ENCODE measurements at regions not wholly inside any gene's neighbourhood (a gene's known extent, or its start where the extent isn't known, plus 50 kb on each side); places are given as distances from the start of the nearest gene placed in this dataset.

- peak in 1 of 2 donors; percentile 46 for DNase-seq
These were observed 85.9 kb downstream of the ZNF281 start for GRCh38 chr1:200323856-200324400.

DNA sequence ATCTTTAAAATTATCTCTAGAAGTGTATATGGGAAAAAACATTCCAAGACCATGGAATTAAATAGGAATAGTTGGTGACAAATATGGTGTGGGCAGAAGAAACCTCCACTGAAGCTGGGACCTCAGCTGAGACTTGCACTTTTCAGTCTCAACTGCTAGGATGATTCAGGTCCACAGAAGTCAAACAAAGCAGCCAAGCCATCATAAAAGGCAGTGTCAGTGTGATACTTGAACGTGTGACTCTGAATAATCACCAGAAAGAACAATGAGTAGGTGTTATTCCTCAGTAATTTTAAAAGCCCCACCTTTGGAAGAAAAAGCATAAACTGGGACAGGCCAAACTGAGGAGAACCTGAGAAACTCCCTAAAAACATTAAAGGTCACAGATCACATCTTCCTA is 90.7 kb downstream of the ZNF281 start:
- H3K27me3 ChIP-seq, result no peaks in the 10 kb centered on the region
- TF ChIP-seq EP300 (IDR thresholded peaks at IDR 0.05) (no peak), POLR2AphosphoS5 (IDR thresholded peaks at IDR 0.05) (no peak), CTCF (IDR thresholded peaks at IDR 0.05) (no peak), POLR2A (IDR thresholded peaks at IDR 0.05) (no peak)
- no peak for DNase-seq
- peaks cover 0 to 3% (median 0%) of the 10 kb centered on the region in 4 donors for H3K9me3 ChIP-seq
- no peak overlapping the region for H3K4me3 ChIP-seq
- H3K27ac ChIP-seq, result no peak overlapping the region
- no peaks in the 10 kb centered on the region for H3K36me3 ChIP-seq
- WGBS, 2 donors, result 73 to 77% methylated on average over 1 of the region's 1 CpG
- no peak for ATAC-seq (ENCODE audit: low FRiP score in 2 of 2)
- H3K4me1 ChIP-seq, result no peaks in the 10 kb centered on the region

More at GRCh38 chr1:200323856-200324400, 85.9 kb downstream of the ZNF281 start:
- H3K27ac ChIP-seq, result peak overlapping the region in 1 of 4 donors; percentile 52
- peak in 1 of 2 donors; percentile 9 for TF ChIP-seq POLR2AphosphoS5 (IDR thresholded peaks at IDR 0.05)
- no peak for TF ChIP-seq CTCF (IDR thresholded peaks at IDR 0.05)
- TF ChIP-seq POLR2A (IDR thresholded peaks at IDR 0.05), result no peak
- TF ChIP-seq EP300 (IDR thresholded peaks at IDR 0.05), result peak in 1 of 4 donors; percentile 1
- peak; percentile 44 to 78 for ATAC-seq (ENCODE audit: low FRiP score in 2 of 2)
- H3K9me3 ChIP-seq, result peaks cover 0 to 7% (median 0%) of the 10 kb centered on the region in 4 donors
- 37 to 65% methylated on average over 2 of the region's 2 CpGs for WGBS, 2 donors
- no peaks in the 10 kb centered on the region for H3K4me1 ChIP-seq
- H3K4me3 ChIP-seq, result no peak overlapping the region
- H3K27me3 ChIP-seq, result no peaks in the 10 kb centered on the region
- H3K36me3 ChIP-seq, result no peaks in the 10 kb centered on the region

DNA sequence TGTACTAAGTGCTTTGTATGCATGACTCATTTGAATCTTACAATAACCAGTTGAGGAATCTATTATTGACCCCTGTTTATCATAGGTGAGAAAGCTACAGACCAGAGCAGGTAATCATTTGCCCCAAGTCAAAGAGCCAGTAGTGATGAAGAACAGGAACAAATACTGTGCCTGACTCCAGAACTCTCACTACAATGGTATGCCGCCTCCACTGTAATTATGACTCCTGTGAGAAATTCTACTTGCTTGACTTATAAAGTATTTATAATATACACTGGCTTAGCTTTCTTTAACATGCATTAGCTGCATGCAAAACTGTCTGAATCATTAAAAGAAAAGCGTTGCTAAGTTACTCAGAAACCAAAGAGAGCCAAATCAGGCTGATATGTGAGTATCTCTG is 92.6 kb downstream of the ZNF281 start:
- H3K4me1 ChIP-seq, result no peaks in the 10 kb centered on the region
- DNase-seq (no peak), ATAC-seq (ENCODE audit: low FRiP score in 2 of 2) (no peak)
- no peaks in the 10 kb centered on the region for H3K9me3 ChIP-seq
- WGBS, 2 donors, result 95% methylated on average over 2 of the region's 2 CpGs
- no peaks in the 10 kb centered on the region for H3K36me3 ChIP-seq
- no peak for TF ChIP-seq POLR2AphosphoS5 (IDR thresholded peaks at IDR 0.05)
- no peak for TF ChIP-seq POLR2A (IDR thresholded peaks at IDR 0.05)
- TF ChIP-seq EP300 (IDR thresholded peaks at IDR 0.05), result no peak
- no peak for TF ChIP-seq CTCF (IDR thresholded peaks at IDR 0.05)
- H3K27ac ChIP-seq, result no peak overlapping the region
- H3K27me3 ChIP-seq, result no peaks in the 10 kb centered on the region
- H3K4me3 ChIP-seq, result no peak overlapping the region

GRCh38 chr1:200316148-200316803 is 93.6 kb downstream of the ZNF281 start:
- DNase-seq (no peak), ATAC-seq (ENCODE audit: low FRiP score in 2 of 2) (no peak)
- no peaks in the 10 kb centered on the region for H3K27me3 ChIP-seq
- H3K4me1 ChIP-seq, result no peaks in the 10 kb centered on the region
- no peak for TF ChIP-seq CTCF (IDR thresholded peaks at IDR 0.05)
- TF ChIP-seq POLR2A (IDR thresholded peaks at IDR 0.05), result no peak
- no peak for TF ChIP-seq POLR2AphosphoS5 (IDR thresholded peaks at IDR 0.05)
- TF ChIP-seq EP300 (IDR thresholded peaks at IDR 0.05), result no peak
- H3K27ac ChIP-seq, result no peak overlapping the region
- WGBS, 2 donors, result 55 to 72% methylated on average over 7 of the region's 7 CpGs
- no peaks in the 10 kb centered on the region for H3K9me3 ChIP-seq
- H3K36me3 ChIP-seq, result no peaks in the 10 kb centered on the region
- H3K4me3 ChIP-seq, result no peak overlapping the region

Data from upper lobe of left lung (tissue), 6 donors.